ENCODE measurements at regions not wholly inside any gene's neighbourhood (a gene's known extent, or its start where the extent isn't known, plus 50 kb on each side); places are given as distances from the start of the nearest gene placed in this dataset.

DNA sequence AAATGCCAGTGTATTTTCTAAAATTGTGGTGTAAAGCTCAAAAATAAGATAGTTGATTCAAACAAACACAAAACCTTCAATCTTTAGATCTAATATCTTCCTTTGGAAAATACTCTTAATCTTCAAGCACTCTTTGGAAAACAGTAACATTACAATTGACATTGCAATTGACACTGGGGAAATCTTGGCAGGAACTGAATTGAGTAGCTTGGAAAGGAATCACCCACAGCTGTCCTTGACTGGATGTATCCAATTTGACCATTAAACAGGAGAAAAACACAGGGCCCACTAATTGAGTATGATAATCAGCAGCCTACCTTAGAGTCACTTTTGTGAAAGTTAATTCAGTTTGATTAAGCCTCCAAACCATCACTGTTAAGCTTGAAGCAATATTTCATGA lies 776.7 kb downstream of the DTWD2 start:
- Mint-ChIP-seq H3K36me3 (ENCODE audit: low read depth) (no peaks in the 10 kb centered on the region), H3K4me3 (no peak overlapping the region)
- no peak for ATAC-seq (replicated peaks)

DNA sequence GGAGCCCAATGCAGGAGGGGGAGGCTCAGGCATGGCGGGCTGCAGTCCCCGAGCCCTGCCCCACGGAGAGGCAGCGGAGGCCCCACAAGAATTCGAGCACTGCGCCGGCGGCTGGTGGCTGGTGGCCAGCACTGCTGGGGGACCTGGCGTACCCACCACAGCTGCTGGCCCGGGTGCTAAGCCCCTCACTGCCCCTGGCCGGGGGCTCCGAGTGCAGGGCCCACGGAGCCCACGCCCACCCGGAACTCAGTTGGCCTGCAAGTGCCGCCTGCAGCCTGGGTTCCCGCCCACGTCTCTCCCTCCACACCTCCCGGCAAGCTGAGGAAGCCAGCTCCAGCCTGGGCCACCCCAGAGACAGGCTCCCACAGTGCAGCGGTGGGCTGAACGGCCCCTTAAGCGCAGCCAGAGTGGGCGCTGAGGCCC lies 780.3 kb downstream of the DTWD2 start:
- H3K27me3 Mint-ChIP-seq: no peaks in the 10 kb centered on the region
- H3K27ac Mint-ChIP-seq: no peak overlapping the region
- H3K36me3 Mint-ChIP-seq (ENCODE audit: low read depth): no peaks in the 10 kb centered on the region

More for the DNA sequence above, 776.7 kb downstream of the DTWD2 start:
- Mint-ChIP-seq H3K4me1 (no peaks in the 10 kb centered on the region), H3K9me3 (peaks cover 5% of the 10 kb centered on the region), H3K27ac (no peak overlapping the region), H3K27me3 (no peaks in the 10 kb centered on the region)

DNA sequence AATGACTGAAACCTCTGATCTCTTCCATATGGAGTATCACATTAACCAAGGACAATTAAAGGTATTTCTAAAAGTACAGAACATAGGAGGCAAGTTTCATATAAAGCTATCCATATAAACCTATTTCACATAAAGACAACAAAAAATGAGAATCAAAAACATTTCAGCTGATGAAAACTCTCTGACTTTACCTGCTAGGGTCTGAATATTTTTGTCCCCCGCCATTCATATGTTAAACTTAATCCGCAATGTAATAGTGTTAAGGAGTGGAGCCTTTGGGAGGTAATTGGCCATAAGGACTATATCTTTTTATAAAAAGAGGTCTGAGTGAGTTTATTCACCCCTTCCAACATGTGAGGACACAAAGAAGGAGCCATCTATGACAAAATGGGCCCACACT lies 788.5 kb downstream of the DTWD2 start:
- Mint-ChIP-seq H3K4me1 (no peaks in the 10 kb centered on the region), H3K27ac (no peak overlapping the region), H3K4me3 (no peak overlapping the region), H3K36me3 (ENCODE audit: low read depth) (no peaks in the 10 kb centered on the region), H3K9me3 (peaks cover 3% of the 10 kb centered on the region), H3K27me3 (no peaks in the 10 kb centered on the region)
- ATAC-seq (replicated peaks): no peak

More for the DNA sequence above, 780.3 kb downstream of the DTWD2 start:
- no peaks in the 10 kb centered on the region for H3K4me1 Mint-ChIP-seq
- H3K4me3 Mint-ChIP-seq: no peak overlapping the region
- ATAC-seq (replicated peaks): no peak
- no peaks in the 10 kb centered on the region for H3K9me3 Mint-ChIP-seq

DNA sequence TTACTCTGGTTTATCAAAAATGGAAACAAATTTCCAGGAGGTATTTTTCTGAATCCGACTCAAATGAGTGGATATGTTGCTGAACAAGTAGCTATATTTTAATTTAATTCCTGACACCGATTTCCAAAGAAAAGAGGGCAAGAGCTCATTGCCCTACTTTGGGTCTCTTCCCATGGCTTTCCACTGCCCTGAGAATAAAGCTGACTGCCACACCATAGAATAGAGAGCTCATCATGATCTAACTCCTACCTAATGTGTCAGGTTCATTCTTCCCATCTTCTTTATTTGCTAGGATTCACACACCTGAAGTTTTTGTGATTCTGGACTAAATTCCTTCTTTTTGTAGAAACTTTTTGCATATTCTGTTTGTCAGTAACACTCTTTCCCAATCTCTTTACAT lies 792.1 kb downstream of the DTWD2 start:
- no peaks in the 10 kb centered on the region for H3K27me3 Mint-ChIP-seq
- H3K27ac Mint-ChIP-seq: no peak overlapping the region
- H3K4me3 Mint-ChIP-seq: no peak overlapping the region
- no peak for ATAC-seq (replicated peaks)
- peaks cover 3% of the 10 kb centered on the region for H3K9me3 Mint-ChIP-seq
- no peaks in the 10 kb centered on the region for H3K4me1 Mint-ChIP-seq
- no peaks in the 10 kb centered on the region for H3K36me3 Mint-ChIP-seq (ENCODE audit: low read depth)

DNA sequence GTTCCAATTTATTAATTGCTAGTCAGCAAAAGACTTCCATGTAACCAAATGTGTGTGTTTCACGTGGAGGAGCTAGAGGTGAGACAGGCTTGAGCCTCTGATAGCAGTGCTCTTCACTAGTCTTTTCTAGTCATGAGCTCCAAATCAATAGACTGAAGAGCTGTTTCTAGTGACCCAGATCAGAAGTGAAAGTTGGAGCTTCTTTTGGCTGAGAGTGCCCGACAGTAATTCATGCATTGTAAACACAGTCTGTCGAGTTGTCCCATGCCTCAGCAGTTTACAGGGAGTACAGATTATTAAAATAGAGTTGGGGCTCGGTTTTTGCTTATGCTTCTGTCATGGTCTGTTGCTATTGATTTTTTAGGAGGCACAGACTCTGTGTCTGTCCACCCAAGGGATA lies 793.1 kb downstream of the DTWD2 start:
- Mint-ChIP-seq H3K36me3 (ENCODE audit: low read depth) (no peaks in the 10 kb centered on the region), H3K4me3 (no peak overlapping the region), H3K9me3 (peaks cover 3% of the 10 kb centered on the region), H3K27ac (no peak overlapping the region), H3K27me3 (no peaks in the 10 kb centered on the region), H3K4me1 (no peaks in the 10 kb centered on the region)
- no peak for ATAC-seq (replicated peaks)

DNA sequence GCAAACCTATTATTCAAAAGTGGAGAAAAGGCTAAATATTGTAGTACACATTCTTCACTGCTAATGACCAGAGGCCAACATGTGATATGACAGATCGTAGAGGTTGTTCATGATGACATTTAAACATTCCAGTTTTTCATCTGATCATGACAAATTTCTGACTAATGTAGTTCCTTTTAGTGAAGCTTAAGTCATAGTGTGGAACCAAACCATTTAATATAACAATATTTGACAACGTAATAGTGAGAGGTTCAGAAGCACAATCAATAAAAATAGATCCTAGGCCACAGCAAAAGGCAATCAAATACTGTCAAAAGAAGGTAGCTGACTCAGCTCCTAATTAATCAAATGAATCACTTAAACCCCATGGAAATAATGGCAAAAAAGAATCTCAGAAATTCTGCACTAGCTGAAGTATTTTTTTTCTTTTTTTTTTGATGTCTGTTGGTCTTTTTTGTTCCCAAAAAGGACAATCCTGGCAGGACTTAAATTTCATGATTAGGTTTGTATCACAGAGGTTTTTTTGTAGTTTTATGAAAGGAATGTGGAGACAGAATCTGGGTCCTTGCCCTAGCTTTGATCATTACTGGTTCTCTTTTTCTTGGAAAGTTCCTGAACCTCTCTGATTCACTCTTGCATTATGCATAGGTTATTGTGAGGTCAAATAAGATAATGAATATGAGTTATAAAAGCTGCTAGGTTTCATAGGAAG lies 795.0 kb downstream of the DTWD2 start:
- no peak overlapping the region for H3K27ac Mint-ChIP-seq
- H3K27me3 Mint-ChIP-seq: no peaks in the 10 kb centered on the region
- ATAC-seq (replicated peaks): no peak
- H3K4me1 Mint-ChIP-seq: no peaks in the 10 kb centered on the region
- no peaks in the 10 kb centered on the region for H3K36me3 Mint-ChIP-seq (ENCODE audit: low read depth)
- peaks cover 5% of the 10 kb centered on the region for H3K9me3 Mint-ChIP-seq
- H3K4me3 Mint-ChIP-seq: no peak overlapping the region

DNA sequence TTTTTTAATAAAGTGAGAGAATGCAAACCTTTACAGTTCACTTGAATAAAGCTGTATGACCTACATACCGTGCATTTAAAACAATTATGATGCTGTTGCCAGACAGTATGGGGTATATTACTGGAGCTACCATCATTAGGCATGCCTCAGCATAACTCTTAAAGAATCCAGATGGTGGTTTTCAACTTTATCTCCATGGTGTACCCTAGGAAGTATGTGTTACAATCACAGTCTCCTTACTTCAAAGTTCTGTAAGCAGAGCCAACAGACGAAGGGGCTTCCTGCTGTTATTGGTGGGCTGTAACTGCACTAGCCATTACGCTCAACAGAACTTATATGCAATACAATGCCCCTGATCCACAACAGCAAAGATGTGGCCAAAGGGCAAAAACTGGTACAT lies 803.3 kb downstream of the DTWD2 start:
- H3K36me3 Mint-ChIP-seq (ENCODE audit: low read depth): no peaks in the 10 kb centered on the region
- no peak for ATAC-seq (replicated peaks)
- no peak overlapping the region for H3K27ac Mint-ChIP-seq
- peaks cover 4% of the 10 kb centered on the region for H3K9me3 Mint-ChIP-seq
- no peaks in the 10 kb centered on the region for H3K27me3 Mint-ChIP-seq
- H3K4me3 Mint-ChIP-seq: no peak overlapping the region
- H3K4me1 Mint-ChIP-seq: no peaks in the 10 kb centered on the region

DNA sequence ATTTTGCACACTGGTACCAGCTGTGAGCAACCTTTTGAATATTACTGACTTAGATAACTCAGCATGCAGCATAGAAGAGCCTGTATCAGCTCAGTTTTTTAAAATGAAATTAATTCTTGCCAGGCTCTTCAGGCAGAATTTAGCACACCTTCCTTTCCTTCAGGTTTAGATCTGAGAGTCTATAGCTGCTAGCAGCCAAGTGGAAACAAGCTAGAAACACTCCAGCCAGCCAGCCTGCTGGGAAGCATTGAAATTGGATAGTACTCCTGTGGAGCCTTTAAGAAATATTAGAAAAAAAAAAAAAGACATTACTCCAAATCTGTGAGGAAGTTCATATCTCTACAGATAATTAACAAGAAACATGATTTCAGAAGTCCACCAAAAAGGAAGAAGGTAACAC lies 812.2 kb downstream of the DTWD2 start:
- peaks cover 11% of the 10 kb centered on the region for H3K9me3 Mint-ChIP-seq
- H3K36me3 Mint-ChIP-seq (ENCODE audit: low read depth): no peaks in the 10 kb centered on the region
- ATAC-seq (replicated peaks): no peak
- no peak overlapping the region for H3K4me3 Mint-ChIP-seq
- no peaks in the 10 kb centered on the region for H3K4me1 Mint-ChIP-seq
- no peaks in the 10 kb centered on the region for H3K27me3 Mint-ChIP-seq
- H3K27ac Mint-ChIP-seq: no peak overlapping the region

DNA sequence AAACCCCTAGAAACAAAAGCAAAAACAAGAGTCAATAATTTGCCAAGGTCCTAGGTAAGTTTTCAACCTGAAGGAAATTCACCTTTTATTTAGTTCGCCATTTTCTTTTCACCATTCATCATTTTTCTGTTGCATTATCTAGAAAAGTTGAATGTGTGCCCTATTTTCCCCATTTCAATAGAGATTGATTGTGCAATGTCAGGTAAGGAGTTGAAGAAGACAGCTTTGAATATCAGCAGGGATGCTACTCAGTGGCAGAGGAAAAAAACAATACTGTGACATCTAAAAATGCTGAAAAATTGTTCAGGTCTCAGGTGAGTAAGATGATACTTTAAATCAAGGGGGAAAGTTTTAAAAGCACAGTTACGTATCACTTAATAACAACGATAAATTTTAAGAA lies 813.7 kb downstream of the DTWD2 start:
- Mint-ChIP-seq H3K4me1 (no peaks in the 10 kb centered on the region), H3K9me3 (peaks cover 11% of the 10 kb centered on the region), H3K27ac (no peak overlapping the region), H3K4me3 (no peak overlapping the region), H3K36me3 (ENCODE audit: low read depth) (no peaks in the 10 kb centered on the region), H3K27me3 (no peaks in the 10 kb centered on the region)
- no peak for ATAC-seq (replicated peaks)

DNA sequence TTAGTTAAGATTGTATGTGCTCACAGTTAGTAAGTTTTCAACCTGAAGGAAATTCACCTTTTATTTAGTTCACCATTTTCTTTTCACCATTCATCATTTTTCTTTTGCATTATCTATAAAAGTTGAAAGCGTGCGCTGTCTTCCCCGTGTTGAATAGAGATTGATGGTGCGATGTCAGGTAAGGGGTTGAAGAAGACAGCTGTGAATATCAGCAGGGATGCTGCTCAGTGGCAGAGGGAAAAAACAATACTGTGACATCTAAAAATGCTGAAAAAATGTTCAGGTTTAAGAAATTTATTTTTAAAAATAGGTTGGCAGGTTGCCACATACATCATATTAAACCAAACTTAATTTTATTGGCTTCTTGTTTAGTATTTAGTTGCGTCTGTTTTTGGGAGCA lies 815.0 kb downstream of the DTWD2 start:
- H3K27me3 Mint-ChIP-seq: no peaks in the 10 kb centered on the region
- H3K27ac Mint-ChIP-seq: no peak overlapping the region
- no peak for ATAC-seq (replicated peaks)
- no peaks in the 10 kb centered on the region for H3K36me3 Mint-ChIP-seq (ENCODE audit: low read depth)
- H3K4me3 Mint-ChIP-seq: no peak overlapping the region
- peaks cover 11% of the 10 kb centered on the region for H3K9me3 Mint-ChIP-seq
- H3K4me1 Mint-ChIP-seq: no peaks in the 10 kb centered on the region

DNA sequence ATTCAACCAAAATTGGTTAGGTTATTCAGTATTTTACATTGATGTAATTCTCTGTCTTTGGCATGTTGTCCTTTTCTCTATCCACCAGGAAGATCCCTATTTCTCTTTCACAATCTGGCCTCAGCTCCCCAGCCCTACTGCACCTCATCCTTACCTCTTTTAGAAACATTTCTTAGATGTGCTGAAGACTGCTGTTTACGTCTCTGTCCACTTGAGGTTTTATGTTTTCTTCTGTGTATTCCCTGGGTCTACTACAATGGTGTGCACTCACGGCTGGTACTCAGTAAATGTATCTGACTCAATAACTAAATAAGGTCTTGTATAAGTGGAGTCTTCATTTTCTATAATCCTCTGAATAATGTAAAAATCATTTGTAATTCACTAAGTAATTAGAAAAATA lies 822.7 kb downstream of the DTWD2 start:
- H3K4me1 Mint-ChIP-seq: no peaks in the 10 kb centered on the region
- no peaks in the 10 kb centered on the region for H3K9me3 Mint-ChIP-seq
- no peak overlapping the region for H3K27ac Mint-ChIP-seq
- ATAC-seq (replicated peaks): no peak
- no peaks in the 10 kb centered on the region for H3K27me3 Mint-ChIP-seq
- no peaks in the 10 kb centered on the region for H3K36me3 Mint-ChIP-seq (ENCODE audit: low read depth)
- H3K4me3 Mint-ChIP-seq: no peak overlapping the region

DNA sequence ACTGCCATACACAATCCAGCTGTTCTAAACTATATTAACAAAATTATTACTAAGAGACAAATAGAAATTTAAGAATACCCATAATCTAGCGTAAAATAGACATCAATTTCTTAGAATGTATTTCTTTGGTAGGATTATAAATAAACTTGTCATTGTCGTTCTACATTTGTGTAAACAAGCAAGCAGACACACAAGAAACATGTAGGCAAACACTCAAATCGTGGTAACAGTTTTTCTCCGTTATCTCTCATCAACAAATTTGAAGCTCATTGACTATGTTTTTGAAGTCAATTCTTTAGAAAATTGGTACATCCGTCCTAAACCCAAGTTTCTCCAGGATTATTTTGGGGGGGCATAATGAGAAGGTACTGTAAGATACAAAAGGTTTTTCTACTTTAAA lies 832.2 kb downstream of the DTWD2 start:
- H3K4me1 Mint-ChIP-seq: no peaks in the 10 kb centered on the region
- no peak overlapping the region for H3K4me3 Mint-ChIP-seq
- peaks cover 23% of the 10 kb centered on the region for H3K9me3 Mint-ChIP-seq
- H3K27ac Mint-ChIP-seq: no peak overlapping the region
- no peak for ATAC-seq (replicated peaks)
- no peaks in the 10 kb centered on the region for H3K27me3 Mint-ChIP-seq
- H3K36me3 Mint-ChIP-seq (ENCODE audit: low read depth): no peaks in the 10 kb centered on the region

DNA sequence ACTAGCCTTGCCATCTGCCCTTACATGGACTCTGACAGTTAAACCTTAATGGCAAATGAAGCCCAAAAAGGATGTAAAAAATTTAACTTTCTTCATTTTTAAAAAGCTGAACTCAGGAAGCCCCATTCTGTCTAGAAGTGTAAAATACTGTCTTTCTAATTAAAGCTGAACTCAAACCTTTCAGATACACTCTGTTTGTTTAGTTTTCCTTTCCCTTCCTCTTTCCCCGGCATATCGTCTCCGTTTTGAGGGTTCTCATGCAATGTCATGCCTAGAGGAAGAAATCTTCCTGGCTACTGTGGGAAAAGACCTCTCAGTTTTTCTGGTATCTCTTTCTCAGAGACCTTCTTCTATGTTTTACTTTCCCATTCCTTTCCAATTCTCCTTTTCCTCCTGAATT lies 841.5 kb downstream of the DTWD2 start:
- Mint-ChIP-seq H3K4me1 (no peaks in the 10 kb centered on the region), H3K9me3 (peaks cover 8% of the 10 kb centered on the region), H3K4me3 (no peak overlapping the region), H3K27ac (no peak overlapping the region), H3K27me3 (no peaks in the 10 kb centered on the region), H3K36me3 (ENCODE audit: low read depth) (no peaks in the 10 kb centered on the region)
- no peak for ATAC-seq (replicated peaks)

DNA sequence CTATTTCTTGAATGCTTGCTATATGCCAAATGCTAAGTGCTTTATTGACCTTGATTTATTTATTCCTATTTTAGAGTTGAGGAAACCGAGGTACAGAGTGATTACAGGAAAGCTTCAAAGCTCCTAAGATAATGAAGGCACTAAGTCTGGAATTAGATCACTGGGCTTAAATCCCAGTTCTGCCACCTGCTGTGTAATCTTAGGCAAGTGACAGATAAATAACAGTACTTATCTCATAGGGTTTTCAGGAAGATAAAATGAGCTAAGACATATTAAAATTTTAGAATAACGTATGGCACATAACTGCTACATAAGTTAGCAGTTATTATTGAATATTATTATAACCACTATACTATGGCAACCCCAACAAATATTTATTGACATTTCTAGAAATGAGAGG lies 843.8 kb downstream of the DTWD2 start:
- no peak overlapping the region for H3K4me3 Mint-ChIP-seq
- H3K27me3 Mint-ChIP-seq: no peaks in the 10 kb centered on the region
- H3K9me3 Mint-ChIP-seq: peaks cover 8% of the 10 kb centered on the region
- no peaks in the 10 kb centered on the region for H3K36me3 Mint-ChIP-seq (ENCODE audit: low read depth)
- H3K27ac Mint-ChIP-seq: no peak overlapping the region
- H3K4me1 Mint-ChIP-seq: no peaks in the 10 kb centered on the region
- ATAC-seq (replicated peaks): no peak

DNA sequence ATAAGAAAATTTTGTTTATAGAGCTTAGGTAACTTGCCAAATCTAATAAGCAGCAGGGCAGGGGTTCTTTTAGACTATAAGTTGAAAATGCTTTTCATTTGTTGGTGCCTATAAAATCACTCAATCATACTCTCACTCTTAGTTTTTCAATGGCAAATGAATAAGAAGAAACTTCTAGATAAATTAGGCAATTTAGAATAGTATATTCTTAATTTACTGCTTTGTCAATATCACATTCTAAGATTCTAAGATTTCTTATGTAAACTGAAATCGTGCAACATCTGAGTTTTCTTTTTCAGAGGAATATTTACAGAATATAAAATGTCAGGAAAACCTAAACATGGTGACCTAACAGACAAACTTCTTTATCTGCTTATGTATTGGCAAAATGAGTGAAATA lies 849.0 kb downstream of the DTWD2 start:
- H3K27ac Mint-ChIP-seq: no peak overlapping the region
- H3K4me3 Mint-ChIP-seq: no peak overlapping the region
- H3K4me1 Mint-ChIP-seq: no peaks in the 10 kb centered on the region
- H3K27me3 Mint-ChIP-seq: no peaks in the 10 kb centered on the region
- H3K9me3 Mint-ChIP-seq: peaks cover 5% of the 10 kb centered on the region
- no peak for ATAC-seq (replicated peaks)
- H3K36me3 Mint-ChIP-seq (ENCODE audit: low read depth): no peaks in the 10 kb centered on the region

DNA sequence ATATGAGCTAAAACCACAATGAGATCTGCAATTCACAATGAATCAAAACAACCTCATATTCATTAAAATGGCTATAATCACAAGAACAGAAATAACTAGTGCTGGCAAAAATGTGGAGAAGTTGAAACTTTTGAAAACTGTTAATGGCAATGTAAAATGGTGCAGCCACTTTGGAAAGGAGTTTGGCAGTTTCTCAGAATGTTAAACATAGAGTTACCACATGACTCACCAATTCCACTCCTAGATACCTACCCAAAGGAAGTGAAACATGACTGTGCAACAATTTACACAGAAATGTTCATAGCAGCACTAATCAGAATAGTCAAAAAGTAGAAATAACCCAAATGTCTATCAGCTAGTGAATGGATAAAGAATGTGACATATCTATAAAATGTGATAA lies 862.2 kb downstream of the DTWD2 start:
- no peak overlapping the region for H3K27ac Mint-ChIP-seq
- no peak for ATAC-seq (replicated peaks)
- H3K4me3 Mint-ChIP-seq: no peak overlapping the region
- no peaks in the 10 kb centered on the region for H3K36me3 Mint-ChIP-seq (ENCODE audit: low read depth)
- no peaks in the 10 kb centered on the region for H3K27me3 Mint-ChIP-seq
- H3K9me3 Mint-ChIP-seq: peaks cover 4% of the 10 kb centered on the region
- H3K4me1 Mint-ChIP-seq: no peaks in the 10 kb centered on the region
